ENCODE measurements at regions not wholly inside any gene's neighbourhood (a gene's known extent, or its start where the extent isn't known, plus 50 kb on each side); places are given as distances from the start of the nearest gene placed in this dataset.

GRCh38 chr17:79444198-79444597 is 166.7 kb downstream of the RBFOX3 start:
- no peaks in the 10 kb centered on the region for H3K36me3 ChIP-seq (ENCODE audit: control insufficient read depth in 2 of 2, extremely low read depth in 1 of 2, insufficient read depth in 2 of 2, low read length in 2 of 2)
- FAIRE-seq (no peak), DNase-seq (ENCODE audit: low read depth, low spot score) (no peak)
- H3K4me3 ChIP-seq (ENCODE audit: control insufficient read depth in 2 of 3, extremely low read depth in 1 of 3, insufficient read depth in 2 of 3, low read depth in 1 of 3, low read length in 3 of 3): no peak overlapping the region
- TF ChIP-seq EZH2 (IDR thresholded peaks at IDR 0.05; ENCODE audit: low read length): no peak
- TF ChIP-seq, protein P1, sequence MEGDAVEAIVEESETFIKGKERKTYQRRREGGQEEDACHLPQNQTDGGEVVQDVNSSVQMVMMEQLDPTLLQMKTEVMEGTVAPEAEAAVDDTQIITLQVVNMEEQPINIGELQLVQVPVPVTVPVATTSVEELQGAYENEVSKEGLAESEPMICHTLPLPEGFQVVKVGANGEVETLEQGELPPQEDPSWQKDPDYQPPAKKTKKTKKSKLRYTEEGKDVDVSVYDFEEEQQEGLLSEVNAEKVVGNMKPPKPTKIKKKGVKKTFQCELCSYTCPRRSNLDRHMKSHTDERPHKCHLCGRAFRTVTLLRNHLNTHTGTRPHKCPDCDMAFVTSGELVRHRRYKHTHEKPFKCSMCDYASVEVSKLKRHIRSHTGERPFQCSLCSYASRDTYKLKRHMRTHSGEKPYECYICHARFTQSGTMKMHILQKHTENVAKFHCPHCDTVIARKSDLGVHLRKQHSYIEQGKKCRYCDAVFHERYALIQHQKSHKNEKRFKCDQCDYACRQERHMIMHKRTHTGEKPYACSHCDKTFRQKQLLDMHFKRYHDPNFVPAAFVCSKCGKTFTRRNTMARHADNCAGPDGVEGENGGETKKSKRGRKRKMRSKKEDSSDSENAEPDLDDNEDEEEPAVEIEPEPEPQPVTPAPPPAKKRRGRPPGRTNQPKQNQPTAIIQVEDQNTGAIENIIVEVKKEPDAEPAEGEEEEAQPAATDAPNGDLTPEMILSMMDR (optimal IDR thresholded peaks at IDR 0.05 in 1 of 3, IDR thresholded peaks at IDR 0.05 in 1 of 3, conservative IDR thresholded peaks at IDR 0.05 in 1 of 3; ENCODE audit: extremely low read depth in 1 of 3, insufficient read depth in 2 of 3, low read length in 3 of 3): no peak
- H4K20me1 ChIP-seq (ENCODE audit: control insufficient read depth, extremely low read depth, insufficient read depth, low read length): no peaks in the 10 kb centered on the region
- no peak overlapping the region for H3K4me2 ChIP-seq (ENCODE audit: control insufficient read depth, extremely low read depth, insufficient read depth, low read depth, low read length)
- dilution Hi-C loops (cut with MboI; ENCODE audit: extremely low pct_ligation_motif_present, low sequenced_read_pairs): no loop called here
- no peaks in the 10 kb centered on the region for H3K9me1 ChIP-seq (ENCODE audit: control insufficient read depth, extremely low read depth, insufficient read depth, low read length)
- H3K27me3 ChIP-seq (ENCODE audit: control insufficient read depth, extremely low read depth, insufficient read depth, low read length): peaks cover 4% of the 10 kb centered on the region
- H3K9ac ChIP-seq (ENCODE audit: control insufficient read depth, extremely low read depth, insufficient read depth, low read length): no peak overlapping the region
- no peaks in the 10 kb centered on the region for H3K79me2 ChIP-seq (ENCODE audit: control insufficient read depth, insufficient read depth, low read length)
- H3K9me3 ChIP-seq (ENCODE audit: control insufficient read depth, low read depth, low read length): no peaks in the 10 kb centered on the region
- H3K27ac ChIP-seq (ENCODE audit: control insufficient read depth, insufficient read depth, low read length): no peak overlapping the region
- H3K4me1 ChIP-seq (ENCODE audit: control insufficient read depth, extremely low read depth, insufficient read depth, low read length): no peaks in the 10 kb centered on the region
- no peak overlapping the region for H2AFZ ChIP-seq (ENCODE audit: control insufficient read depth, low read length)

GRCh38 chr17:79443026-79443425 is 167.8 kb downstream of the RBFOX3 start:
- H3K36me3 ChIP-seq (ENCODE audit: control insufficient read depth in 2 of 2, extremely low read depth in 1 of 2, insufficient read depth in 2 of 2, low read length in 2 of 2): no peaks in the 10 kb centered on the region
- no peak overlapping the region for H3K9ac ChIP-seq (ENCODE audit: control insufficient read depth, extremely low read depth, insufficient read depth, low read length)
- H3K27ac ChIP-seq (ENCODE audit: control insufficient read depth, insufficient read depth, low read length): no peak overlapping the region
- H4K20me1 ChIP-seq (ENCODE audit: control insufficient read depth, extremely low read depth, insufficient read depth, low read length): no peaks in the 10 kb centered on the region
- no peak overlapping the region for H3K4me2 ChIP-seq (ENCODE audit: control insufficient read depth, extremely low read depth, insufficient read depth, low read depth, low read length)
- H3K9me1 ChIP-seq (ENCODE audit: control insufficient read depth, extremely low read depth, insufficient read depth, low read length): no peaks in the 10 kb centered on the region
- TF ChIP-seq EZH2 (IDR thresholded peaks at IDR 0.05; ENCODE audit: low read length): no peak
- TF ChIP-seq, protein P1 (optimal IDR thresholded peaks at IDR 0.05 in 1 of 3, IDR thresholded peaks at IDR 0.05 in 1 of 3, conservative IDR thresholded peaks at IDR 0.05 in 1 of 3; ENCODE audit: extremely low read depth in 1 of 3, insufficient read depth in 2 of 3, low read length in 3 of 3): no peak
- DNase-seq (ENCODE audit: low read depth, low spot score): no peak
- no peak overlapping the region for H2AFZ ChIP-seq (ENCODE audit: control insufficient read depth, low read length)
- no peak overlapping the region for H3K4me3 ChIP-seq (ENCODE audit: control insufficient read depth in 2 of 3, extremely low read depth in 1 of 3, insufficient read depth in 2 of 3, low read depth in 1 of 3, low read length in 3 of 3)
- no peaks in the 10 kb centered on the region for H3K79me2 ChIP-seq (ENCODE audit: control insufficient read depth, insufficient read depth, low read length)
- no peaks in the 10 kb centered on the region for H3K4me1 ChIP-seq (ENCODE audit: control insufficient read depth, extremely low read depth, insufficient read depth, low read length)
- H3K9me3 ChIP-seq (ENCODE audit: control insufficient read depth, low read depth, low read length): no peaks in the 10 kb centered on the region
- FAIRE-seq: no peak
- H3K27me3 ChIP-seq (ENCODE audit: control insufficient read depth, extremely low read depth, insufficient read depth, low read length): peaks cover 4% of the 10 kb centered on the region
- dilution Hi-C loops (cut with MboI; ENCODE audit: extremely low pct_ligation_motif_present, low sequenced_read_pairs): no loop called here

All from keratinocyte (primary cell).